22Rv1 (cell line): ENCODE measurements at regions not wholly inside any gene's neighbourhood (a gene's known extent, or its start where the extent isn't known, plus 50 kb on each side); places are given as distances from the start of the nearest gene placed in this dataset.
"Not testable (repeated sequence)": the region's sequence is repeated elsewhere in the genome, so short reads cannot be mapped to it uniquely, and the experiment has no call there.

ENCODE experiments used
- H3K27ac ChIP-seq: fragments of 450-650 bp; 2 replicates; pipeline ENCODE4 v1.5.1; 2017
- ZFX ChIP-seq: fragments of 450-650 bp; IDR thresholded peaks from 2 replicates; pipeline ENCODE4 v1.6.1; 2017; ENCODE audit warnings: antibody characterized with exemption, borderline replicate concordance
- TF ChIP-seq, protein P1 (sequence below): fragments of 450-650 bp; IDR thresholded peaks from 2 replicates; pipeline ENCODE4 v1.5.1; 2017; ENCODE audit warnings: mild to moderate bottlenecking

DNA sequence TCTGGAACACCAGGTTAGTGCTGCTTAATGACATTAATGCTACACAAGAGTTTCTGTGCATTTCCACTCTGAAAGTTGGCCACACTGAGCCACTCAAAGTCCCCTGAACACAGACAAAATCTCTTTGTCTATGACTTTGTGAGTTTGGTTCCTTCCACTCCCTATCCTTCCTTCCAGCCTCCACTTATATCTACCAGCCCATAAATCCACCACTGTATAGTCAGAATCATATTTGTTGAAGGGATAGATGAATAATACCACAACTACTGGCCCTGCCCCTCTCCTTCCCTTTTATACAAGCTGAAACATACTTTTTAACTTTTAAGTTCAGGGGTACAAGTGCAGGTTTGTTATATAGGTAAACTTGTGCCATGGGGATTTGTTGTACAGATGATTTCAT, 127.5 kb downstream of the ABHD5 start:
- TF ChIP-seq, protein P1, sequence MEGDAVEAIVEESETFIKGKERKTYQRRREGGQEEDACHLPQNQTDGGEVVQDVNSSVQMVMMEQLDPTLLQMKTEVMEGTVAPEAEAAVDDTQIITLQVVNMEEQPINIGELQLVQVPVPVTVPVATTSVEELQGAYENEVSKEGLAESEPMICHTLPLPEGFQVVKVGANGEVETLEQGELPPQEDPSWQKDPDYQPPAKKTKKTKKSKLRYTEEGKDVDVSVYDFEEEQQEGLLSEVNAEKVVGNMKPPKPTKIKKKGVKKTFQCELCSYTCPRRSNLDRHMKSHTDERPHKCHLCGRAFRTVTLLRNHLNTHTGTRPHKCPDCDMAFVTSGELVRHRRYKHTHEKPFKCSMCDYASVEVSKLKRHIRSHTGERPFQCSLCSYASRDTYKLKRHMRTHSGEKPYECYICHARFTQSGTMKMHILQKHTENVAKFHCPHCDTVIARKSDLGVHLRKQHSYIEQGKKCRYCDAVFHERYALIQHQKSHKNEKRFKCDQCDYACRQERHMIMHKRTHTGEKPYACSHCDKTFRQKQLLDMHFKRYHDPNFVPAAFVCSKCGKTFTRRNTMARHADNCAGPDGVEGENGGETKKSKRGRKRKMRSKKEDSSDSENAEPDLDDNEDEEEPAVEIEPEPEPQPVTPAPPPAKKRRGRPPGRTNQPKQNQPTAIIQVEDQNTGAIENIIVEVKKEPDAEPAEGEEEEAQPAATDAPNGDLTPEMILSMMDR: no peak
- TF ChIP-seq ZFX: no peak

DNA sequence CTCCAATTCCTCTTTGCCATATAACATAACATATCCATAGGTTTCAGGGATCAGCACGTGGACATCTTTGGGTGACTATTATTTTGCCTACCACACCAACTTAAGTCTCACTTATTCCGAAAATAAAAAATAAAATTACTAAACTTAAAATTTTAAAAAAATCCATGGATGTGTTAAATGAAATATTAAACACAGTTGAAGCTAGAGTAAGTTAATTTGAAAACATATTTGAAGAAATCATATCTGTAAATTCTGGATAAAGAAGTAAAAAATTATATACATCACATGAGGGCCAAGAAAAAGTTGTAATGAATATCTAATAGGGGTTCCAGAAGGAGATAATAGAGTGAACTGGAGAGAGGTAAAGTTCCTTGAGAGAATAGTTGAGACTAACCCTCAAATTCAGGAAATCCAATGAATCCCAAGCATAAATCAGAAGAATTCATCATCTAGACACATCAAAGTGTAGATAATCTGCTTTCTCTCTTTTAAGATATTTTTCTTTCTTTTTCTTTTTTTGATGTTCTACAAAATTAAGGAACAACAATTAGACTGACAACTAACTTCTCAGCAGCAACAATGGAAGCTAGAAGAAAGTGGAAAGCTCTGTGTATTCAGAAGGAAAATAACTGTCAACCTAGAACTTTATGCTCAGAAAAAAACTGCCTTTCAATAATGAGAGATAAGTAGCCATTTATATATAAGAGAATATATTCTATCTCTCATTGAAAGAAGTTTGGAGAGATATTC, 147.4 kb downstream of the ABHD5 start:
- H3K27ac ChIP-seq: no peak overlapping the region
- TF ChIP-seq, protein P1: no peak
- no peak for TF ChIP-seq ZFX

More for the DNA sequence above, 127.5 kb downstream of the ABHD5 start:
- no peak overlapping the region for H3K27ac ChIP-seq

DNA sequence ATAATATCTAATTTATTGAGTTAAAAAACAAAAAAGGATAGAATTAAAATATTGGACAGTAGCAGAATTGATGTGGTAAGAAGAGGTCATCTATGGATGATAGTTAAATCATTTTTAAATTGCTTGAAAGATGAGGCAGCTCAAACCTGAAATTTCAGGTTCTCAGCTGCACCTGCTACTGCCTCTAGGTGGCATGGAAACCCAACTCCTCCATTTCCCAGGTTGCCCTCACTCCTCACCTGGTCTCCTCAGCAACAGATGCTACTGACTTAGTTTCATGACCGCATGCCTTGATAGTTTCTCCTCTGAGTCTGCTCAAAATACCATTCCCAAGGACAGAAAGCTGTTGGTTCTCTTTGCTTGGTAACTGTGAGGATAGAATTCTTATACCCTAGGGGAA, 148.1 kb downstream of the ABHD5 start:
- TF ChIP-seq, protein P1: peak; percentile 41
- no peak for TF ChIP-seq ZFX
- no peak overlapping the region for H3K27ac ChIP-seq

DNA sequence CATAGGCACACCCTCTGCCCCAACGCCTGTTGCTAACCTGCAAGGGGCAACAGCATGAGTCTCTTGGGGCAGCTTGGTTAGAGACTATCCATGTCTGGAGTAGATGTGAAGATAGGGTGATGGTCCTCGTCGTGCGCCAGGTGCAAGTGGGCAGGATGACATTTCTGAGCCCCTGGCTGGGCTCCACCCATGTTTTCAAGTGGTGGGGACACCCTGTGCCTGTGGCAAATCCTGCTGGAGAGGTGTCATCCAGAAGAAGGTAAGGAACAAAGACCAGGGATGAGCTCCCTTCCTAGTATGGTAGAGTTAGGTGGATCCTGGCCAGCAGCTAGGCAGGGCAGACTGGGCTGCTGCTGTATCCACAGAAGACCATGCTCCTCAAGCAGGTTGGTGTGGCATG, 152.6 kb downstream of the ABHD5 start:
- H3K27ac ChIP-seq: no peak overlapping the region
- TF ChIP-seq, protein P1: no peak
- no peak for TF ChIP-seq ZFX

DNA sequence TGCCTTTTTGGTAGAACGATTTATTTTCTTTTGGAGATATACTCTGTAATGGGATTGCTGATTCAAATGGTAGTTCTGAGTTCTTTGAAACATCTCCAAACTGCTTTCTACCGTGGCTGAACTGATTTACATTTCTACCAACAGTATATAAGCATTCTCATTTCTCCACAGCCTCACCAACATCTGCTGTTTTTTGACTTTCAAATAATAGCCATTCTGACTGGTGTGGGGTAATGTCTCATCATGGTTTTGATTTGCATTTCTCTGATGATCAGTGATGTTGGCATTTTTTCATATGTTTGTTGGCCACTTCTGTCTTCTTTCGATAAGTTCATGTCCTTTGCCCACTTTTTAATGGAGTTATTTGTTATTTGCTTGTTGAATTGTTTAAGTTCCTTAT, 154.0 kb downstream of the ABHD5 start:
- no peak for TF ChIP-seq ZFX
- TF ChIP-seq, protein P1: no peak
- no peak overlapping the region for H3K27ac ChIP-seq

DNA sequence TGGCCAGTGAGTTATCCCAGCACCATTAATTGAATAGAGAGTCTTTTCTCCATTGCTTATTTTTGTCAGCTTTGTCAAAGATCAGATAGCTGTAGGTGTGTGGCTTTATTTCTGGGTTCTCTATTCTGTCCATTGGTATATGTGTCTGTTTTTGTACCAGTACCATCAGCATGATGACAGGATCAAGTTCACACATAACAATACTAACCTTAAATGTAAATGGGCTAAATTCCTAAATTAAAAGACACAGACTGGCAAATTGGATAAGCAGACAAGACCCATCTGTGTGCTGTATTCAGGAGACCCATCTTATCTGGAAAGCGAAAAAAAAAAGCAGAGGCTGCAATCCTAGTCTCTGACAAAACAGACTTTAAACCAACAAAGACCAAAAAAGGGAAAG, 154.8 kb downstream of the ABHD5 start:
- H3K27ac ChIP-seq: not testable (repeated sequence)

DNA sequence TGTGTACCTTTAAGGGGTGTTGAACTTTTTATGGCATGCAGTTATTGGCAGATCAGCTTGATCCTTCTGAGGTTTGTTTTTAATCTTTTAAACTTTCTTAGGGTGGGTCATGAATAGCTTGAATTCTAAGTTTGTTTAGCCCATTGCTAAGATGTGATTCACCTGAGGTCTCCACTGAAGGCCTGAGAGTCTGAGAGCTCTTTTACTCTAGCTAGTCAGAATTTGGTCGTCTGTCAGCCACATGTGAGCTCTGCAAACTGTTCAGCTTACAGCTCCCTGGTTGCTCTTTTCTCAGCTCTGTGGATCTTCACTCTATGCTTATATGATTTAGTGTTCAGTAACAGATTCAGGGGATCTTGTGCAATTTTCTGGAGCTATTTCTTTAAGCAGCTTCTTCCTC, 161.3 kb downstream of the ABHD5 start:
- no peak overlapping the region for H3K27ac ChIP-seq

More for the DNA sequence above, 161.3 kb downstream of the ABHD5 start:
- TF ChIP-seq, protein P1: no peak
- no peak for TF ChIP-seq ZFX
